Myocyte (in vitro differentiated cells): ENCODE measurements at regions not wholly inside any gene's neighbourhood (a gene's known extent, or its start where the extent isn't known, plus 50 kb on each side); places are given as distances from the start of the nearest gene placed in this dataset.
A peak's percentile ranks its signal among the peaks of the same experiment; 100 is the strongest.

Experiments
- DNase-seq: peaks from one replicate; pipeline ENCODE4 v3.0.0-alpha.2; 2012; ENCODE audit warnings: low read depth

GRCh38 chr2:217216316-217216715 lies 356.5 kb upstream of the TNP1 start:
- no peak for DNase-seq

- DNase-seq = no peak
Measured at GRCh38 chr2:217215877-217216276, 356.0 kb upstream of the TNP1 start.

- DNase-seq = no peak
Measured at GRCh38 chr2:217208867-217209266, 349.0 kb upstream of the TNP1 start.

- no peak for DNase-seq
Measured at GRCh38 chr2:217207699-217208010, 347.8 kb upstream of the TNP1 start.

- no peak for DNase-seq
Measured at GRCh38 chr2:217206907-217207698, 347.2 kb upstream of the TNP1 start.

GRCh38 chr2:217206016-217206725 lies 346.3 kb upstream of the TNP1 start:
- no peak for DNase-seq

- DNase-seq = no peak
Measured at GRCh38 chr2:217204358-217204757, 344.5 kb upstream of the TNP1 start.

GRCh38 chr2:217203086-217203485 lies 343.2 kb upstream of the TNP1 start:
- DNase-seq = no peak

GRCh38 chr2:217199255-217199630 lies 339.4 kb upstream of the TNP1 start:
- no peak for DNase-seq

GRCh38 chr2:217195658-217196446 lies 336.0 kb upstream of the TNP1 start:
- DNase-seq = no peak

- DNase-seq = peak; percentile 33
Measured at GRCh38 chr2:217195016-217195415, 335.2 kb upstream of the TNP1 start.

GRCh38 chr2:217193431-217194340 lies 333.8 kb upstream of the TNP1 start:
- DNase-seq = no peak

- no peak for DNase-seq
Measured at GRCh38 chr2:217192366-217192765, 332.5 kb upstream of the TNP1 start.

- DNase-seq = no peak
Measured at GRCh38 chr2:217189747-217190146, 329.9 kb upstream of the TNP1 start.

- DNase-seq = no peak
Measured at GRCh38 chr2:217189131-217189530, 329.3 kb upstream of the TNP1 start.

GRCh38 chr2:217186668-217187159 lies 326.9 kb upstream of the TNP1 start:
- DNase-seq = no peak

GRCh38 chr2:217186152-217186551 lies 326.3 kb upstream of the TNP1 start:
- DNase-seq = no peak

- DNase-seq = no peak
Measured at GRCh38 chr2:217185265-217185995, 325.6 kb upstream of the TNP1 start.

- DNase-seq = no peak
Measured at GRCh38 chr2:217184242-217184641, 324.4 kb upstream of the TNP1 start.

GRCh38 chr2:217183471-217183870 lies 323.6 kb upstream of the TNP1 start:
- DNase-seq = no peak
